ENCODE measurements at regions not wholly inside any gene's neighbourhood (a gene's known extent, or its start where the extent isn't known, plus 50 kb on each side); places are given as distances from the start of the nearest gene placed in this dataset.

- DNase-seq (ENCODE audit: low read depth): no peak
- no peak for TF ChIP-seq CTCF (IDR thresholded peaks at IDR 0.05; ENCODE audit: control insufficient read depth, extremely low read depth, insufficient read depth)
- no peak overlapping the region for H3K4me3 ChIP-seq (ENCODE audit: low read depth, low read length)
These were observed 395.3 kb downstream of the TSN start for GRCh38 chr2:122150524-122151280.

GRCh38 chr2:122152571-122152970 is 397.1 kb downstream of the TSN start:
- no peak overlapping the region for H3K4me3 ChIP-seq (ENCODE audit: low read depth, low read length)
- no peak for DNase-seq (ENCODE audit: low read depth)
- no peak for TF ChIP-seq CTCF (IDR thresholded peaks at IDR 0.05; ENCODE audit: control insufficient read depth, extremely low read depth, insufficient read depth)

GRCh38 chr2:122156176-122156890 is 400.9 kb downstream of the TSN start:
- DNase-seq (ENCODE audit: low read depth): no peak

GRCh38 chr2:122157158-122157557 is 401.7 kb downstream of the TSN start:
- DNase-seq (ENCODE audit: low read depth): no peak
- H3K4me3 ChIP-seq (ENCODE audit: low read depth, low read length): no peak overlapping the region
- no peak for TF ChIP-seq CTCF (IDR thresholded peaks at IDR 0.05; ENCODE audit: control insufficient read depth, extremely low read depth, insufficient read depth)

More at GRCh38 chr2:122156176-122156890, 400.9 kb downstream of the TSN start:
- no peak overlapping the region for H3K4me3 ChIP-seq (ENCODE audit: low read depth, low read length)
- no peak for TF ChIP-seq CTCF (IDR thresholded peaks at IDR 0.05; ENCODE audit: control insufficient read depth, extremely low read depth, insufficient read depth)

- no peak overlapping the region for H3K4me3 ChIP-seq (ENCODE audit: low read depth, low read length)
- no peak for TF ChIP-seq CTCF (IDR thresholded peaks at IDR 0.05; ENCODE audit: control insufficient read depth, extremely low read depth, insufficient read depth)
- DNase-seq (ENCODE audit: low read depth): no peak
These were observed 408.2 kb downstream of the TSN start for GRCh38 chr2:122163617-122164016.

- DNase-seq (ENCODE audit: low read depth): no peak
- no peak overlapping the region for H3K4me3 ChIP-seq (ENCODE audit: low read depth, low read length)
- TF ChIP-seq CTCF (IDR thresholded peaks at IDR 0.05; ENCODE audit: control insufficient read depth, extremely low read depth, insufficient read depth): no peak
These were observed 409.5 kb downstream of the TSN start for GRCh38 chr2:122164964-122165363.

Measured in LNCaP clone FGC (cell line).